ENCODE measurements at regions not wholly inside any gene's neighbourhood (a gene's known extent, or its start where the extent isn't known, plus 50 kb on each side); places are given as distances from the start of the nearest gene placed in this dataset.

DNA sequence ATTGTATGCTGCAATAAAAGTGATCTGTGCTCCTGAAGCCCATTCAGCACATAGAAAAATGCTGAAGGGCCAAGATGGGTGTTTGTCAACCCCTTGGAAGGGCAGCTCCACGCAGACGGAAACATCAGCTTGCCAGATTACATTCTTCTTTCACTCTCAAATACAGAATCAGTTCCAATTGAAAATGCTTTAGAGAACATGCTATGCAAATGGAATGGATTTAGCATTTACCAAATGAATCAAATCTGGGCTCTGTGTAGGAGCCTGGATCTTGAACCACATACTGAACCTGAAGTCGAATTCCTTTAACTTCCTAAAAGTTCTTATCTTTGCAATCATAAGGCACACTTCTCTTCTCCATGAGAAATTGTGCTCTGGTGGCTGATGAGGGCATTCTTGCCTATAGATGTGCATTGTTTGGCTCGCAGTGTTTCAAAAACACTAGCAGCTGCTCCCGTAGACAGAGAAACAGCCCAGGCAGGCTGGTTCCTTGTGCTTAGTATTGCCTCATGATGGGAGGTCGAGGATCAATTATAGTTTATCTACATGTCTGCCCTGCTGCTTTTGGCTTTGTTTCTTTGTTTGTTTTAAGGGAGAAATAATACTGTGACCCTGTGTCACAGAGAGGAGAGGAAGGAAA is 489.8 kb upstream of the FLRT2 start:
- H3K4me3 ChIP-seq = no peak overlapping the region
- ChIA-PET CTCF (no interaction called here), POLR2A (no interaction called here)
- WGBS (ENCODE audit: missing lambda C conversion rate) = 37% methylated on average over 6 of the region's 6 CpGs
- ATAC-seq (no peak), DNase-seq (ENCODE audit: low read depth in 1 of 2, low spot score in 1 of 2) (no peak), FAIRE-seq (no peak)
- no peak for TF ChIP-seq FOSB (CRISPR knock-in tag; IDR thresholded peaks at IDR 0.05)
- TF ChIP-seq TP53 (CRISPR knock-in tag; IDR thresholded peaks at IDR 0.05) = no peak
- no peak for TF ChIP-seq EP300 (IDR thresholded peaks at IDR 0.05)
- no peak for TF ChIP-seq KDM1A (IDR thresholded peaks at IDR 0.05; ENCODE audit: low read depth)
- no peaks in the 10 kb centered on the region for H3K4me1 ChIP-seq
- H3K27ac ChIP-seq = no peak overlapping the region
- H3K4me2 ChIP-seq = no peak overlapping the region
- H3K9me3 ChIP-seq = no peaks in the 10 kb centered on the region

GRCh38 chr14:85041618-85042017 is 488.3 kb upstream of the FLRT2 start:
- CTCF ChIA-PET = no interaction called here
- ATAC-seq = no peak

GRCh38 chr14:85042301-85042700 is 487.6 kb upstream of the FLRT2 start:
- H3K4me3 ChIP-seq = no peak overlapping the region
- H3K4me1 ChIP-seq = no peaks in the 10 kb centered on the region
- H3K27ac ChIP-seq = no peak overlapping the region
- H3K4me2 ChIP-seq = no peak overlapping the region
- ChIA-PET POLR2A (no interaction called here), CTCF (no interaction called here)
- FAIRE-seq (no peak), ATAC-seq (no peak), DNase-seq (ENCODE audit: low read depth in 1 of 2, low spot score in 1 of 2) (no peak)
- H3K9me3 ChIP-seq = 0 out of 3 replicates have a peak, but pooled peaks cover 2% of the 10 kb centered on the region
- 39% methylated on average over 1 of the region's 1 CpG for WGBS (ENCODE audit: missing lambda C conversion rate)
- TF ChIP-seq MYC (IDR thresholded peaks at IDR 0.05; ENCODE audit: borderline replicate concordance, low read length) (no peak), POLR2A (IDR thresholded peaks at IDR 0.05; ENCODE audit: low read length) (no peak), TP53 (CRISPR knock-in tag; IDR thresholded peaks at IDR 0.05) (no peak), RCOR1 (IDR thresholded peaks at IDR 0.05; ENCODE audit: low read depth, low read length) (no peak), CHD4 (IDR thresholded peaks at IDR 0.05; ENCODE audit: borderline replicate concordance) (no peak), FOXS1 (CRISPR knock-in tag; IDR thresholded peaks at IDR 0.05) (no peak), HOXB5 (CRISPR knock-in tag; IDR thresholded peaks at IDR 0.05) (no peak), ZC3H11A (IDR thresholded peaks at IDR 0.05) (no peak), REST (IDR thresholded peaks at IDR 0.05) (no peak), CHD2 (IDR thresholded peaks at IDR 0.05; ENCODE audit: low read length, partially characterized antibody) (no peak), NR3C1 (IDR thresholded peaks at IDR 0.05) (no peak), FOSL2 (IDR thresholded peaks at IDR 0.05) (no peak), FOSL2 (CRISPR knock-in tag; IDR thresholded peaks at IDR 0.05) (no peak)

More at GRCh38 chr14:85041618-85042017, 488.3 kb upstream of the FLRT2 start:
- Histone ChIP-seq H3K4me3 (no peak overlapping the region), H3K9me3 (no peaks in the 10 kb centered on the region), H3K27ac (no peak overlapping the region), H3K4me2 (no peak overlapping the region), H3K4me1 (no peaks in the 10 kb centered on the region)
- TF ChIP-seq CBX8 (IDR thresholded peaks at IDR 0.05) = no peak
- TF ChIP-seq, protein P1, sequence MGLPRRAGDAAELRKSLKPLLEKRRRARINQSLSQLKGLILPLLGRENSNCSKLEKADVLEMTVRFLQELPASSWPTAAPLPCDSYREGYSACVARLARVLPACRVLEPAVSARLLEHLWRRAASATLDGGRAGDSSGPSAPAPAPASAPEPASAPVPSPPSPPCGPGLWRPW (IDR thresholded peaks at IDR 0.05) = no peak
- no peak for TF ChIP-seq KDM5A (IDR thresholded peaks at IDR 0.05)
- TF ChIP-seq CHD4 (IDR thresholded peaks at IDR 0.05; ENCODE audit: borderline replicate concordance) = no peak
- no peak for TF ChIP-seq ZFP36 (IDR thresholded peaks at IDR 0.05; ENCODE audit: borderline replicate concordance, partially characterized antibody)
- TF ChIP-seq HOXA7 (CRISPR knock-in tag; IDR thresholded peaks at IDR 0.05) = no peak
- no peak for TF ChIP-seq E2F6 (IDR thresholded peaks at IDR 0.05; ENCODE audit: borderline replicate concordance, low read depth)
- no peak for TF ChIP-seq USF2 (IDR thresholded peaks at IDR 0.05)
- no peak for TF ChIP-seq ELK1 (IDR thresholded peaks at IDR 0.05; ENCODE audit: low read depth, low read length)
- TF ChIP-seq ZNF302 (CRISPR knock-in tag; IDR thresholded peaks at IDR 0.05) = no peak
- TF ChIP-seq MAFK (IDR thresholded peaks at IDR 0.05; ENCODE audit: partially characterized antibody) = no peak
- DNase-seq (ENCODE audit: low read depth in 1 of 2, low spot score in 1 of 2) = no peak
- FAIRE-seq = no peak
- POLR2A ChIA-PET = no interaction called here
